ENCODE measurements at regions not wholly inside any gene's neighbourhood (a gene's known extent, or its start where the extent isn't known, plus 50 kb on each side); places are given as distances from the start of the nearest gene placed in this dataset.

DNA sequence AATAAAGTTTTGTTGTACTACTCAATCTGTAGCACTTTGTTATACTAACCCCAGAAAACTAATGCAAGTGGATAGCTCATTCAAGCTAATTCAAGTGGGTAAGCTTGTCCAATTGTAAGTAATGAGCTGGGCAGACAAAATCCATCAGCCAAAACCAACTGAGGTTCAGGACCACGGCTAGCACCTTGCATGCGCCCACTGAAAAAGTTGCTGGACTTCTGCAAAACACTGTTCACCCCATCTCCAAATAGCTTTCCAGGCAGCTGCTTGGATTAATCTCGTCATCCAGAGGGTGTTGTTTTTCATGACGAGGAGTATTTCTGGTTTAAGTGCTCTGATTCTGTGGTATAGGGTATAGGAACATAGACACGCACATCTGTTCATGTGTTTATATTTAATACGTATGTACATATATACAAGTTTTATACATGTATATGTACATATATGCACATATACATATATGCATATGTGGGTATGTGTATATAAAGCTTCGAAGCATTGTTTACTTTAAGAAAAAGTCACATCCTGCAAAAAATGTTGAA, 307.5 kb downstream of the GALR1 start:
- Histone ChIP-seq H3K27me3 (no peaks in the 10 kb centered on the region), H3K36me3 (no peaks in the 10 kb centered on the region), H3K9me3 (no peaks in the 10 kb centered on the region), H3K4me3 (no peak overlapping the region), H3K27ac (no peak overlapping the region), H3K4me1 (no peaks in the 10 kb centered on the region)
- peak in 2 of 4 donors; percentile 16 to 20 for DNase-seq
- intact Hi-C loops (cut with DNase I): no loop called here
- TF ChIP-seq, protein P1, sequence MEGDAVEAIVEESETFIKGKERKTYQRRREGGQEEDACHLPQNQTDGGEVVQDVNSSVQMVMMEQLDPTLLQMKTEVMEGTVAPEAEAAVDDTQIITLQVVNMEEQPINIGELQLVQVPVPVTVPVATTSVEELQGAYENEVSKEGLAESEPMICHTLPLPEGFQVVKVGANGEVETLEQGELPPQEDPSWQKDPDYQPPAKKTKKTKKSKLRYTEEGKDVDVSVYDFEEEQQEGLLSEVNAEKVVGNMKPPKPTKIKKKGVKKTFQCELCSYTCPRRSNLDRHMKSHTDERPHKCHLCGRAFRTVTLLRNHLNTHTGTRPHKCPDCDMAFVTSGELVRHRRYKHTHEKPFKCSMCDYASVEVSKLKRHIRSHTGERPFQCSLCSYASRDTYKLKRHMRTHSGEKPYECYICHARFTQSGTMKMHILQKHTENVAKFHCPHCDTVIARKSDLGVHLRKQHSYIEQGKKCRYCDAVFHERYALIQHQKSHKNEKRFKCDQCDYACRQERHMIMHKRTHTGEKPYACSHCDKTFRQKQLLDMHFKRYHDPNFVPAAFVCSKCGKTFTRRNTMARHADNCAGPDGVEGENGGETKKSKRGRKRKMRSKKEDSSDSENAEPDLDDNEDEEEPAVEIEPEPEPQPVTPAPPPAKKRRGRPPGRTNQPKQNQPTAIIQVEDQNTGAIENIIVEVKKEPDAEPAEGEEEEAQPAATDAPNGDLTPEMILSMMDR (IDR thresholded peaks at IDR 0.05): no peak
- ATAC-seq: no peak

DNA sequence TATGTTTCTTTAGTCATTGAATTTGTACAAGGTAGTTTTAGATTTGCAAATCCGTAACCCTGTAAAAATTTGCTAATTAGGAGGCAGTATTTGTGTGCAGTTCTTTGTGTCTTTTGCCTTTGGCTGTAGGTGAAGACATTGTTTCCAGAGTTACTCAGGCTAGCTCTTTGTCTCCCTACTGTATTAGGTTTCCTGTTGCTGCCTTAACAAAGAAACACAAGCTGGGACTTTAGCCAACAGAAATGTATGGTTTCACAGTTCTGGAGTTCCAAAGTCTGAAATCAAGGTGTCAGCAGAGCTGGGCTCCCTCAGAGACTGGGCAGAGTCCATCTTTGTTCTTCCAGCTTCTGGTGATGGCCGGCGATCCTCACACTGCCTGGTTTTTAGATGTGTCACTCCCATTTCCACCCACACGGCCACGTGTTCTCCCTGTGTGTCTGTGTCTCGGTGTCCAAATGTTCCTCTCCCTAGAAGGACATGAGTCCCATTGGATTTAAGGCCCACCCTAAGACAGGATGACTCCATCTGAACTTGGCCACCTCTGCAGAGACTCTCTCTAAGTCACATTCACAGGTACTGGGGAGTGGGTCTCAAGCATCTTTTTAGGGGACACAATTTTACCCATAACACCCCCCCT, 309.7 kb downstream of the GALR1 start:
- no peak overlapping the region for H3K27ac ChIP-seq
- no peaks in the 10 kb centered on the region for H3K4me1 ChIP-seq
- no peak for ATAC-seq
- no peaks in the 10 kb centered on the region for H3K36me3 ChIP-seq
- peaks cover 0 to 3% of the 10 kb centered on the region in 2 donors for H3K27me3 ChIP-seq
- H3K4me3 ChIP-seq: no peak overlapping the region
- intact Hi-C loops (cut with DNase I): no loop called here
- H3K9me3 ChIP-seq: no peaks in the 10 kb centered on the region
- TF ChIP-seq, protein P1 (IDR thresholded peaks at IDR 0.05): no peak
- DNase-seq: no peak

DNA sequence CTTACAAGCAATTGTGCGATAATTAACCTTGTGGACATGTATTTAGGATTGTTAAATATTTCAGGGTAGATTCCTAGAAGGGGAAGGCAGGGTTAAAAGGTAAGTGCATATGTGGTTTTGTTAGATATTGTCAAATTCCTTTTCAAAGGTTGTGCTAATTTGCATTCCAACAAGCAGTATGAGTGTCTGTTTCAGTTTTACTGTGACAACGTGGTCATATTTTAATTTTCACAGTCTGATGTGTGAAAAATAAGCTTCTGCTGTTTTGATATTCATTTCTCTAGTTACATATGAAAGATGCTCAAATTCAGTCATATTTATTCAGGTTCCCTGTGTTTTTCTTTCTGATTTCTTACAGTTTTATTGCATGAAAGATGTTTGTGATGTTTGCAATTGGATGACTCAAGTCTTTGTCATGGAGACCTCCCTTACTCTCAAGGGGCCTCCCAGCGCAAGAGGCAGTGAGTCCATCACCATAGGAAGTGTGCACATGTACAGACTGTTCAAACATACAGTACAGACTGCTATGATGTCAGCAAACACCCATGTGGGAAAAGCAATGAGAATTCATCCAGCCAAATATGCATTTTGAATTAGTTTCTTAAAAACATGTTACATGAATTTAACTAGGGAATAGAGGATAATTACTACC, 310.8 kb downstream of the GALR1 start:
- no peak for DNase-seq
- intact Hi-C loops (cut with DNase I): no loop called here
- no peaks in the 10 kb centered on the region for H3K36me3 ChIP-seq

GRCh38 chr18:77566604-77567003, 317.0 kb downstream of the GALR1 start:
- DNase-seq (peak in 1 of 4 donors; percentile 64), ATAC-seq (no peak)
- Histone ChIP-seq H3K4me3 (no peak overlapping the region), H3K36me3 (no peaks in the 10 kb centered on the region), H3K9me3 (peaks cover 0 to 23% of the 10 kb centered on the region in 2 donors), H3K27ac (no peak overlapping the region), H3K27me3 (peaks cover 0 to 5% of the 10 kb centered on the region in 2 donors), H3K4me1 (no peaks in the 10 kb centered on the region)
- intact Hi-C loops (cut with DNase I): no loop called here
- TF ChIP-seq, protein P1 (IDR thresholded peaks at IDR 0.05): no peak

More for the DNA sequence above, 310.8 kb downstream of the GALR1 start:
- no peak for ATAC-seq
- Histone ChIP-seq H3K9me3 (no peaks in the 10 kb centered on the region), H3K27me3 (peaks cover 0 to 5% of the 10 kb centered on the region in 2 donors), H3K4me3 (no peak overlapping the region), H3K27ac (no peak overlapping the region), H3K4me1 (no peaks in the 10 kb centered on the region)
- TF ChIP-seq, protein P1 (IDR thresholded peaks at IDR 0.05): no peak

- intact Hi-C loops (cut with DNase I): no loop called here
- Histone ChIP-seq H3K9me3 (peaks cover 0 to 23% of the 10 kb centered on the region in 2 donors), H3K36me3 (no peaks in the 10 kb centered on the region), H3K27ac (no peak overlapping the region), H3K27me3 (peaks cover 0 to 5% of the 10 kb centered on the region in 2 donors), H3K4me3 (no peak overlapping the region), H3K4me1 (no peaks in the 10 kb centered on the region)
- DNase-seq (no peak), ATAC-seq (no peak)
- TF ChIP-seq, protein P1 (IDR thresholded peaks at IDR 0.05): no peak
These were observed 317.6 kb downstream of the GALR1 start for GRCh38 chr18:77567205-77567604.

Measured in left lung (tissue), 4 donors.